Hematopoietic multipotent progenitor cell treated with erythropoietin and hydrocortisone succinate and interleukin-3 and kit ligand, for 4 days (in vitro differentiated cells): ENCODE measurements at regions not wholly inside any gene's neighbourhood (a gene's known extent, or its start where the extent isn't known, plus 50 kb on each side); places are given as distances from the start of the nearest gene placed in this dataset.
"Not testable (repeated sequence)": the region's sequence is repeated elsewhere in the genome, so short reads cannot be mapped to it uniquely, and the experiment has no call there.

ENCODE experiments used
- DNase-seq: peaks from one replicate; pipeline ENCODE4 v3.0.0-alpha.2; 2015

- no peak for DNase-seq
Observed at GRCh38 chr4:138487670-138488069, 245.5 kb upstream of the SLC7A11 start.

GRCh38 chr4:138487230-138487629, 245.1 kb upstream of the SLC7A11 start:
- DNase-seq, result no peak

- no peak for DNase-seq
Observed at GRCh38 chr4:138485498-138485897, 243.3 kb upstream of the SLC7A11 start.

- DNase-seq, result no peak
Observed at GRCh38 chr4:138475116-138475515, 233.0 kb upstream of the SLC7A11 start.

GRCh38 chr4:138473339-138473738, 231.2 kb upstream of the SLC7A11 start:
- DNase-seq, result no peak

- no peak for DNase-seq
Observed at GRCh38 chr4:138460477-138461414, 218.6 kb upstream of the SLC7A11 start.

GRCh38 chr4:138458751-138459150, 216.6 kb upstream of the SLC7A11 start:
- no peak for DNase-seq

- not testable (repeated sequence) for DNase-seq
Observed at GRCh38 chr4:138456349-138456748, 214.2 kb upstream of the SLC7A11 start.

- no peak for DNase-seq
Observed at GRCh38 chr4:138455097-138455496, 212.9 kb upstream of the SLC7A11 start.

- peak; percentile 4 for DNase-seq
Observed at GRCh38 chr4:138452826-138453225, 210.7 kb upstream of the SLC7A11 start.

GRCh38 chr4:138451276-138451663, 209.1 kb upstream of the SLC7A11 start:
- no peak for DNase-seq

GRCh38 chr4:138450546-138451275, 208.6 kb upstream of the SLC7A11 start:
- no peak for DNase-seq

- no peak for DNase-seq
Observed at GRCh38 chr4:138449938-138450337, 207.8 kb upstream of the SLC7A11 start.

- no peak for DNase-seq
Observed at GRCh38 chr4:138448169-138448568, 206.0 kb upstream of the SLC7A11 start.

GRCh38 chr4:138446456-138446855, 204.3 kb upstream of the SLC7A11 start:
- DNase-seq, result no peak

GRCh38 chr4:138445098-138445497, 202.9 kb upstream of the SLC7A11 start:
- no peak for DNase-seq

GRCh38 chr4:138444260-138444659, 202.1 kb upstream of the SLC7A11 start:
- no peak for DNase-seq

- DNase-seq, result no peak
Observed at GRCh38 chr4:138439143-138439581, 197.0 kb upstream of the SLC7A11 start.

- DNase-seq, result no peak
Observed at GRCh38 chr4:138438608-138439007, 196.5 kb upstream of the SLC7A11 start.

- DNase-seq, result peak; percentile 11
Observed at GRCh38 chr4:138437263-138437851, 195.2 kb upstream of the SLC7A11 start.

GRCh38 chr4:138435733-138436132, 193.6 kb upstream of the SLC7A11 start:
- DNase-seq, result not testable (repeated sequence)

GRCh38 chr4:138435046-138435445, 192.9 kb upstream of the SLC7A11 start:
- peak; percentile 44 for DNase-seq

GRCh38 chr4:138428611-138429010, 186.5 kb upstream of the SLC7A11 start:
- DNase-seq, result no peak

- no peak for DNase-seq
Observed at GRCh38 chr4:138426786-138427185, 184.6 kb upstream of the SLC7A11 start.
